Bronchial epithelial cell (primary cell): ENCODE measurements at regions not wholly inside any gene's neighbourhood (a gene's known extent, or its start where the extent isn't known, plus 50 kb on each side); places are given as distances from the start of the nearest gene placed in this dataset.
A peak's percentile ranks its signal among the peaks of the same experiment; 100 is the strongest.

Experiments
- DNase-seq: peaks from one replicate; pipeline ENCODE4 v3.0.0-alpha.2; 2010; ENCODE audit warnings: low read depth
- FAIRE-seq: peaks from 2 replicates; lab custom pipeline; 2011; peaks lifted over from hg19 to GRCh38; lab: Jason Lieb, UNC
- H3K27me3 ChIP-seq: 2 replicates; pipeline ENCODE4 v1.5.1; 2011; ENCODE audit warnings: low read length; ENCODE audit not compliant: control insufficient read depth, insufficient read depth
- H3K36me3 ChIP-seq: 2 replicates; pipeline ENCODE4 v1.5.1; 2011; ENCODE audit warnings: low read length; ENCODE audit not compliant: control insufficient read depth, insufficient read depth
- H3K4me3 ChIP-seq: 2 replicates; pipeline ENCODE4 v1.5.1; 2011; ENCODE audit warnings: mild to moderate bottlenecking, low read depth, low read length, control low read depth
- TF ChIP-seq, protein P1 (sequence below): IDR thresholded peaks from 2 replicates; pipeline ENCODE4 v1.5.1; 2011; ENCODE audit warnings: mild to moderate bottlenecking, moderate library complexity, low read length, control low read depth, inconsistent platforms; ENCODE audit not compliant: insufficient read depth, severe bottlenecking

GRCh38 chr10:8596929-8597472 lies 542.5 kb downstream of the GATA3 start:
- no peaks in the 10 kb centered on the region for H3K27me3 ChIP-seq
- no peak for FAIRE-seq
- no peak overlapping the region for H3K4me3 ChIP-seq
- no peaks in the 10 kb centered on the region for H3K36me3 ChIP-seq
- DNase-seq = peak; percentile 76
- TF ChIP-seq, protein P1, sequence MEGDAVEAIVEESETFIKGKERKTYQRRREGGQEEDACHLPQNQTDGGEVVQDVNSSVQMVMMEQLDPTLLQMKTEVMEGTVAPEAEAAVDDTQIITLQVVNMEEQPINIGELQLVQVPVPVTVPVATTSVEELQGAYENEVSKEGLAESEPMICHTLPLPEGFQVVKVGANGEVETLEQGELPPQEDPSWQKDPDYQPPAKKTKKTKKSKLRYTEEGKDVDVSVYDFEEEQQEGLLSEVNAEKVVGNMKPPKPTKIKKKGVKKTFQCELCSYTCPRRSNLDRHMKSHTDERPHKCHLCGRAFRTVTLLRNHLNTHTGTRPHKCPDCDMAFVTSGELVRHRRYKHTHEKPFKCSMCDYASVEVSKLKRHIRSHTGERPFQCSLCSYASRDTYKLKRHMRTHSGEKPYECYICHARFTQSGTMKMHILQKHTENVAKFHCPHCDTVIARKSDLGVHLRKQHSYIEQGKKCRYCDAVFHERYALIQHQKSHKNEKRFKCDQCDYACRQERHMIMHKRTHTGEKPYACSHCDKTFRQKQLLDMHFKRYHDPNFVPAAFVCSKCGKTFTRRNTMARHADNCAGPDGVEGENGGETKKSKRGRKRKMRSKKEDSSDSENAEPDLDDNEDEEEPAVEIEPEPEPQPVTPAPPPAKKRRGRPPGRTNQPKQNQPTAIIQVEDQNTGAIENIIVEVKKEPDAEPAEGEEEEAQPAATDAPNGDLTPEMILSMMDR = no peak

DNA sequence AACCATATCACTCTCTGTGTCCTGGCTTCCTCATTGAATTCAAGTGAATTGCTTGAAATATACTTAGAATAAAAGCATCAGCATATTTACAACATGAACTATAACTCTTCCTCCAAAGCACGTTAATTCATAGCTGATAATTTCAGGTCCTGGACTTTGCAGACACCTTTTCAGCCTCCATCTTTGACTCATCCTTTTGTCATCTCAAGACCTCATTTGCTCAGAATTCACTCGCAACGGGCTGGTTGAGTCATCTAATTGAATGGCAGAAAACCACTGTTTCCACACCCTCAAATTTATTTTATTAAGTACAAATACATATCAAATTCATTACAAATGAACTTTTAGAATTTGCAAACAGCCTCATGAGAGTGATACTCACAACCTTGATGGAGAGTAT lies 545.7 kb downstream of the GATA3 start:
- Histone ChIP-seq H3K4me3 (no peak overlapping the region), H3K27me3 (no peaks in the 10 kb centered on the region), H3K36me3 (no peaks in the 10 kb centered on the region)
- TF ChIP-seq, protein P1 = no peak
- DNase-seq = peak; percentile 89
- FAIRE-seq = no peak

DNA sequence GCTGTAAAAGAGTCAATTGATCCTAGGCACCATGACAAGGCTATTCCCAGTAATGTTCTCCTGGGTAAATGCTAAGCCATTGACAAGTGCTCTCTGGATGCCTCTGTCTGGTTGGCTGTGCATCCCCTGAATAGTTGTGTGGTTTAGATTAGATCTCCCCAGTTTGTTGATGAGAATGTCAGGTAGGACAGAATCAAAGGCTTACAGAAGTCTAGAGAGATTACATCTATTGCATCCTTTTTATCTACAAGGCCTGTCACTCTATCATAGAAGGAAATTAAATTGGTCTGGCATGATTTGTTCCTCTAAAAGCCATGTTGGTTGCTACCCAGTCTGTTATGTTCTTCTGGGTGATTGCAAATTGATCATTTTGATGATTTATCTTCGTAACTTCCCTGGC lies 548.3 kb downstream of the GATA3 start:
- Histone ChIP-seq H3K27me3 (no peaks in the 10 kb centered on the region), H3K4me3 (no peak overlapping the region), H3K36me3 (no peaks in the 10 kb centered on the region)
- TF ChIP-seq, protein P1 = no peak
- no peak for DNase-seq
- FAIRE-seq = no peak

DNA sequence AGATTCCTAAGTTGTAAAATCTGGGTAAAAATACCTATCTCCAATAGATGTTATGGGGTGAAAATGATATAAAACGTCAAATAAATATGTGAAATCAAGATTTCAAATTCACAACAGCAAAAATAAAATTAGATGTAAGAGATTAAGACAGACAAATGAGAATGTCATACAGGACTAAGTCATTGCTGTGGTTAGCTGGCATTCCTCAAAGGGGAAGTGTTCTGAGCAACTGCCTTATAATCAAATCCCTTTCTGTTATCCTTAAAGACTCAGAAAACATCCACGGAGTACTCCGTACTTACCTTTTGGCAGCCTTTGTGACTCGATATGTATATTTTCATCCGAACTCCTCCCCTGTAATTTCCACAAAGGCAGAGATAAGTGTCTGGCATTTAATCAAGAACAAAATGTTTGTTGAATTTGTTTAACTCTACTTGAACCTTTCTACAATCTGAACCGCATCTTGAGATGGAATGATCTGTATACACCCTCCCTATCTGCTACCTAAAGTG lies 559.6 kb downstream of the GATA3 start:
- FAIRE-seq (no peak), DNase-seq (peak; percentile 37)
- no peaks in the 10 kb centered on the region for H3K27me3 ChIP-seq
- no peak overlapping the region for H3K4me3 ChIP-seq
- TF ChIP-seq, protein P1 = no peak
- no peaks in the 10 kb centered on the region for H3K36me3 ChIP-seq

- FAIRE-seq (no peak), DNase-seq (no peak)
- no peaks in the 10 kb centered on the region for H3K36me3 ChIP-seq
- TF ChIP-seq, protein P1 = no peak
- no peak overlapping the region for H3K4me3 ChIP-seq
- peaks cover under 1% of the 10 kb centered on the region for H3K27me3 ChIP-seq
Measured at GRCh38 chr10:8615118-8615517, 560.6 kb downstream of the GATA3 start.

GRCh38 chr10:8616166-8616565 lies 561.7 kb downstream of the GATA3 start:
- DNase-seq (peak; percentile 69), FAIRE-seq (no peak)
- Histone ChIP-seq H3K4me3 (no peak overlapping the region), H3K27me3 (peaks cover 2% of the 10 kb centered on the region), H3K36me3 (no peaks in the 10 kb centered on the region)
- TF ChIP-seq, protein P1 = no peak
